HG03066 (cell line): ENCODE measurements at regions not wholly inside any gene's neighbourhood (a gene's known extent, or its start where the extent isn't known, plus 50 kb on each side); places are given as distances from the start of the nearest gene placed in this dataset.
A peak's percentile ranks its signal among the peaks of the same experiment; 100 is the strongest.
"Not testable (repeated sequence)": the region's sequence is repeated elsewhere in the genome, so short reads cannot be mapped to it uniquely, and the experiment has no call there.

ENCODE experiments used
- ATAC-seq: cut with Tn5 transposase; IDR thresholded peaks from one replicate; pipeline ENCODE4 v1.9.1; 2021; ENCODE audit warnings: low read depth; ENCODE audit not compliant: unreplicated experiment

DNA sequence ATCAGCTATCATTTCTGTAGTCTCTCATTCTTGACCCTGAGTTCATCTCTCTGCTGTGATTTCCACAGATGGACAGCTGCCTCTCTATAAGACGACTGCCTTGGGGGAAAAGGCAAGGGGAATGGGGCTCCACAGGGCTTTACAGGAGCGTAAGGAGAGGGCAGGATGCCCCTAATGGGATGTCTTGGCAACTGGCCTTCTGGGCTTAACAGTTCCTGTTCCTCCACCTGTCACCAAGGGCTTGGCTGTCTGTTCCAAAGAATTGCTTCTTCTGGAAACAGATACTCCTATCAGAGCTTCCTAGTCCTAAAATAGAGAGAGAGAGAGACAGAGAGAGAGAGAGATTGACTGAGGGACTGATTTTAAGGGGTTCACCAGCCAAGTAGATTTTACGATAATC is 181.9 kb downstream of the TMEM200A start:
- ATAC-seq: no peak

DNA sequence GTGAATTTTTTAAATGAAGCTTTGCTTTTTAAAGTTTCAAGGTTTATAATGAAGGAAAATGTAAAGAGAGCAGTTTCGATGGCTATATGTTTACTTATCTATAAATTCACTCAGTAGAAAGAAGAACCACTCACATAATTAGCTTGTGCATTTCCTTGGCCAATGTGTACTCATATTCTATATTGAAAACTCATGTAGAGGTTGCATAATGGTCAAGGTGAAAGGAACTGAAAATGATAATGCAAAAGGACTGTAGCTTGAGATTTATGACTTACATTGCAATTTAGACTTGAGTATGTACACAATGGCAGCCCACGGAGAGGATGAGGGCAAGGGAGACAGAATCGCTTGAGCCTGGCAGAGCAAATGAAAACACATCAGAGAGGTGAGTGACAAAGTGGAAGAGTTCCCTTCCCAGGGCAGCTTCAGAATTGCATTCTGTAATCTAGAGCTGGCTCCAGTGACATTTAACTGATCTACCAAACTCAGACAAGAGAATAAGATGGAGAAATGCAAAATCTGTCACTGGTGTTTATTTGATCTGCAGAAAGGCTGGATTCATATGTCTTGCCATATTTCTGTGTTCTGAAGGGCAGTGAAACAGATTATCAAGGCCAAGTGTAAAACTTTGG is 191.8 kb downstream of the TMEM200A start:
- ATAC-seq: no peak

DNA sequence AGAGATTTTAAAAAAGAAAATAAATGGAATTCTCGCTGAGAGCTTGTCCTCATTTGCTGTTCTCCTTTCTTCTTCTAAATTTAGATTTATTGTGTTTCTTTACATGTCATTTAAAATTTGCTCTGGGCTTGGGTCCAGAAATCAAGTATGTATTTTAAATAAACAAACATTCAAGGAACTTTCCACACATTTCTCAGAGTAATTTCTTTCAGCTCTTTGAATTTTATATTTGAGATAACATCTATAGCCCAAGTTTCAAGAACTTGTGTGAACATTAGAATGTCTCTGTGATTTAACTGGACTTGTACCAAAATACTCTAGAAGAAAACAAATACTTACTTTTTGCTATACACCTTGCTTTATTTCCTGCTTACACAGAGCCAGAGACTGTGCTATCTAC is 192.3 kb downstream of the TMEM200A start:
- no peak for ATAC-seq

DNA sequence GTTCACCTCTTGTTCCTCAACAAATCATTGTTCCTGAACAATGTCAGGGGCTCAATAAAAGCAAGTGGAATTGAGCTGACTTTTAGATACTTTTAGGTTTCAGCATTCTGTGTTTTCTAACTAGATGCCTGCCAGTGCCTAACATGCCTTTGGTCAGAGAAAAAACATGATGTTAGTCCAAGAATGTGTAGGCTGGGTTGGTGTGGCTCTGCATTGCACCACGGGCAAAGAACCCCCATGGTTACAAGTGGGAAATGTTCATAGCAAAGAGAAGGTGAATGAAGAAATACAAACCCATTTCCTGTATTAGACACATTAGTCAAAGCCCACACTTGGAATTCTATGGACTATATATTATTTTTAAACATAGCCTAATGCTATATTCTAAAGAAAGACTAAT is 193.3 kb downstream of the TMEM200A start:
- ATAC-seq: no peak

DNA sequence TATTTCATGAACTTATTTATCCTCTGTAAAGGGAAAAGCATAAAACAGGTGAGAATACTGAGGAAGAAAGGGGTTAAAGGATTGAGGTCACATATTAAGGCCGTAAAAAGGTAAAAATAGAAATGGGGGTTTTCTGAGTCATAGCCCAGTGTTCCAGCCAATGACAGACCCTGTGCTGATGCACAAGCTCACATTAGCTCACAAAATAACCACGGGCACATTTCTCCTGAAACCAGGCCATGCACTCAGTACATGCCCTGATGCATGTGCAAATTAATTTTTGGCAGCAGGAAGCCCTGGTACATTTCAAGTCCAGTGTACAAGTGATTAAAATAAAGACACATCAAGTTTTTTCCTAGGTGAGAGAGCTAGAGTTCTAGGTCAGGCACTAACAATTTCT is 194.4 kb downstream of the TMEM200A start:
- ATAC-seq: no peak

DNA sequence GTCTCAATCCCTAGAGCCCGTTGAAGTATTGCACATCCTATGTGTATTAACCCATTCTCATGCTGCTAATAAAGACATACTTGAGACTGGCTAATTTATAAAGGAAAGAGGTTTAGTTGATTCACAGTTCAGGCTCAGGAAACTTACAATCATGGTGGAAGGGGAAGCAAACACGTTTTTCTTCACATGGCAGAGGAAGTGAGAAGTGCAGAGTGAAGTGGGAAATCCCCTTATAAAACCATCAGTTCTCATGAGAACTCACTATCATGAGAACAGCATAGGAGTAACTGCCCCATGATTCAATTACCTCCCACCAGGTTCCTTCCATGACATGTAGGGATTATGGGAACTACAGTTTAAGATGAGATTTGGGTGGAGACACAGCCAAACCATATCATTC is 195.3 kb downstream of the TMEM200A start:
- ATAC-seq: not testable (repeated sequence)

DNA sequence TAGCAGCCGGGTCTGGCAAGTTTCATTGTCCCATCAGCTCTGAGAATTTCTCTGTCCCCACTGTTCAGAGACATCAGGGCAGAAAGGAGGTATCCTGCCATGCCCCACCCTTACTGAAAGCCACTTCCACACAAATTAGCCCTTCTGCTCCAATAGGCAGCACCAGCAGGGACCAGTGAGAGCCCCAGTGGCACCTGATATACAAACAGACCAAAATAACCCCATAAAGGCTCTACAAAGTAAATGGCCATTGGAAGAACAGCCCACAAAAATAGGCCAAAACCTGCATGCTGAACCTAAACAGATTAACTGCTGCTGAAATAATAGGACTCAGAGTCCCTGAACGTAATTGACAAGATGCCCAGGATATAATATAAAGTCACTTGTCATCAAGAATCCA is 199.9 kb downstream of the TMEM200A start:
- ATAC-seq: no peak

DNA sequence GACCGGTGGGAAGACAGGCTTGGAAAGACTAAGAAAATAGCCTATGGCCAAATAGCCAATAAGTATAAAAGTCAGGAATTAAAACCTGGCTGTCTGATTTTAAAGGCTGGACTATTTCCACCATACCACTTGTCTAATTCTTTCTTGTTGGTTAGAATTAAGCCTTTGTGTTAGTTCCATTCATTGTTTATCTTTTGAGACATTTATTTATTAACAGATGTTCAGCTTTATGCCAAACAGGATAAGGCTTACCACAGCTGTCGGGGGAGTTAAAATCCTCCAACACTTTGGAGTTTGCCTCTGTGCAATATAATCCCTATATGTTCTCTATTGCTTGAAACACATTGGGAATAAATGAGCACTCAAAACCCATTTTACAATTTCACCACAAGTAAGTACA is 208.3 kb downstream of the TMEM200A start:
- no peak for ATAC-seq

DNA sequence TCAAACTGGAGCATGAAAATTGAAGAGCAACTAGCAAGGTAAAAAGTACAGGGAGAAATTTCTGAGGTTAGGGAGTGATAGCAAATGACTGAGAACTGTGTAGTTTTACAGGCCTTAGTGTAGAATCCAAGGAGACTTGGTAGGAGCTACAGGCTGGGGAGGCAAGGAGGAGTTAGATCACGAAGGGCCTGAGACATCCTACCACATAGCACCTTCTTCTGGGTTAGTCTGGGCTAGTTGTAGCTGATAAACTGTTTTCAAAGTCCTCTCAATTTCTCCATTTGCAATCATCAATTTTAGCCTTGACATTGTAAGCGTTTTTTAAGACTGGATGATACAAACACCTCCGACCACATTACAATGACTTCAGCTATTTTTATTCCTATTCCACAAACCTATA is 209.7 kb downstream of the TMEM200A start:
- ATAC-seq: no peak

DNA sequence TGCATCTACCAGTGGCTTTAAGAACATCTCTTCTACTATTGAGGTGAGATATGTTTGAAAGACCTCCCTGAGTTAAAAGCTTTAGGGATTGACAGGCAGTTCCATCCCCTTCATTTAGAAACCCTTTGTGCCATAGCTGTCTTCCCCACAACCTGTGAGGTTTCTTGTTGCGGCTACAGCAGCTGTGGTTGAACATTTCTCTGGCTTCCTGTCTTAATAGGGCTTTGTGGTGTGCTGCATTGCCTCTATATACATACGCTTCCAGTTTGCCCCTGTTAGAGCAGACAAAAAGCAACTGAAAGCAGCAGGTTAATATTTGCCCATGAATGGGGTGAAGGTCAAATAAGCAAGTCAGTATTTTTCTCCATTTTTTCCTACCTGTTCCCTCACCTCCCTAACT is 210.2 kb downstream of the TMEM200A start:
- ATAC-seq: peak; percentile 99

DNA sequence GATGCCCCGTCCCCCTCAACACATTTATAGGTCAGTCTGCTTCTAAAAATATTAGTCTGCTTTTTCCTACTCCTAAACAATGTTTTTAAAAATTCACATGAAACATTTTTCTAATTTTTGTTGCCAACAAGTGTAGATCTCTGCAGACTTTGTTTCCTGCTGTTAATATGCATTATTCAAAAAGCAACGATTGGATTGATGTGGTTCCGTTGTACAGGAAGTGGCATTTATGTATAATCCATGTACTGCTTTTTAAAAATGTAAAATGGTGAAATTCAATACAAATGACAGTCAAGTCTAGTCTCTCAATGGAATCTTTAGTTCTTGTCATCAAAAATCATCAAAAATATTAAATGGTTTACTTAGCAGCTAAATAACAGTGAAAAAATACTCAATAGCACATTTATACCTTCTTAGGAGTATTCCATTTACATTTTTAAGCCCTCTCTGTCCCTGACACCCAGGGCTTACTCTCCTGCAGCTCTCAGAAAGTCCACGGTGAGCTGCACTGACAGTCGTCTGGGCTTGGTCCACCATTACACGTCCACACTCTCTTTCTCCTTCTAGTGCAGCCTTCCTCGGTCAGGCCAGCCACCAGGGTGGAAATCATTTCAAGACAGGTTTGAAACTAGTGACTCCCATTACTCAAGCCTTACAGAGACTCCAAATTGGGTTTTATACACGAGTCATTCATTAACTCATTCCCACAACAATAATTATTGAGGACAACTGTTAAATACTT is 211.5 kb downstream of the TMEM200A start:
- no peak for ATAC-seq

DNA sequence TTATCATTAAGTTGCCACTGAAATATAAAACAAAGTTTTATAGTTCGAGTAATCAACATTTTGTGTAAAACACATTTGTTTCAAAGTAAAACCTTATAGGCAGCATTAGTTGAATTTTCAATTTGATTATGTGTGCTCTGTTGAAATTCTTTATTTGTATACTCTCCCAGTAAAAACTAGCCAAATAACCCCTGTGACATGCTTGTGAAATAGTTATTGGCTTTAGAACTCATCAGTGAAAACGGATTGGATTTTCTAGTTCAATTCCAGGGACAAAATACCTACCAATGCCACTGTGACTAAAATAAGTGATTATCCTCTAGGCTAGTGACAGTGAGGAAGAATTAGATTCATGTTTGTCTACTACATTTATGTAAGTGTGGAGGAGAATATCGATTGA is 212.9 kb downstream of the TMEM200A start:
- ATAC-seq: no peak

DNA sequence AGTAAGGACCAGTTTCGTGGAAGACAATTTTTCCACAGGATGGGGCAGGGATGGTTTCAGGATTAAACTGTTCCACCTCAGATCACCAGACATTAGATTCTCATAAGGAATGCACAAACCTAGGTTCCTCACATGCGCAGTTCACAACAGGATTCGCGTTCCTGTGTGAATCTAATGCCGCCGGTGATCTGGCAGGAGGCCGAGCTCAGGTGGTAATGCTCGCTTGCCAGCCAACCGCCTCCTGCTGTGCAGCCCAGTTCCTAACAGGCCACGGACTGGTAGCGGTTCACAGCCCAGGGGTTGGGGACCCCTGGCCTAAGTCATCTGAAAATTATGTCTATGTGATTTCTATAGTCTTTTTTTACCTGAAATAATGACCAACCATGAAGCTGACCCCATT is 217.5 kb downstream of the TMEM200A start:
- no peak for ATAC-seq

DNA sequence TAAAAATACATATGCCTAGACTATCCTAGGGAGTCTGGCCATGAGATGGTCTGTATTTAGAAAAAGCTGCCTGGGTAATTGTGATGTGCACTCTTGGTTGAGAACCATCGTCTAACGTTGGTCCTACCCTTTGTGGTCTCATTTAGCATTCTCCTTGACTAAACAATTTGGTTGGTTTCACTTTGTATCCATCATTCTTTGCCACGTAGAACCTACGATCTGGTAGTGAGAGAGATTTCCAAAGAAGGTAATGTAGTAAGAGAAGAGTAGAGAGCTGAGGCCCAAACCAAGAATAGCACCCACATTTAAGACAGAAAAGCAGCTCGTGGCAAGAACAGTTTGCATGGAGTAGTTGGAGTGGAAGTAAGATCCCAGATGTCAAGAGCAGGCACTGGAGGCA is 219.8 kb downstream of the TMEM200A start:
- ATAC-seq: no peak

DNA sequence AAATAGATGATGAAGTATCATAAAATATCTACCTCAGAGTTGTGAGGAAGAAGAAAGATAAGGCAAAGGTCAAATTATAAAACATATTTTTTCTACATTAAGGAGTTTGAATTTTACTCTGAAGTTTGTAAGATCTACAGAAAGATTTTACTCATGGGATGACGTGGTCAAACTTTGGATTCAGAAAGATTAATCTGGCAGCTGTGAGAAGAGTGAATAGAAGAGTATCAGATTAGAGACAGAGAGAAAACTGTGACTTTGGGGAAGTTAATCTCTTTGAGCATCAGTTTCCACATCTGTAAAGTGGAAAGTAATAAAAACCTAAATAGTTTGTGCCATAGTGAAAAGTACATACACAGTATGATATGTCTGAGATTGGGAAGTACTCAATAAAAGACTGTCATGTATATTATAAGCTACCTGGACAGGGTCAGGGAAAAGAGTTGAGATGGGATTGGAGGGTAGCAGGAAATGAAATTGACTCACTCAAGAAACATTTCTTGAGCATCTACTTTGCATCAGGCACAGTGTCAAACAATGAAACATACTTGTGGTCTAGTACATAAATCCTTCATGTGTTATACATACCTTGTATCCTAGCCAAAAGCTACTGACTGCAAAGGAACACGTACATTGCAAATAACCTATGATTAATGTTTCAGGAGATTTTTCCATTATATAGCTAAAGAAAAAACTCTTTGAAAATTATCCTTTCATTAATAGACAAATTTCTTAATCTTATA is 222.1 kb downstream of the TMEM200A start:
- ATAC-seq: no peak

DNA sequence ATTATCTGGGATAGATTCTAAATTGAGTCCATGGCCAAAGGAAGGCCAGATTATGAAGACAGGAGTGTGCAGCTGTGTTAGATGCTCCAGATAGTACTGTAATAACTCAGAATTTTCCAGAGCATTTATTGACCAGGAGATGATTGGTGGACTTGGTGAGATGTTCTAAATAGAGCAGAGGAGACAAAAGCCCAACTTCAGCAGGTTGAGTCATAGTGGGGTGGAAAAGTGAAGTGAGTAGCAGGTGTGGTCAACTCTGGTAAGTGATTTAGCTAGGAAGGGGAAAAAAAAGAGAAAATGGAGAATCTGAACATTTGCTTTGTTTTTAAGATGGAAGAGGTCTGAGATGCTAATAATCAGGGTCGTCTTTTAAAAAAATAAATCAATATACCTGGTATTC is 227.4 kb downstream of the TMEM200A start:
- no peak for ATAC-seq

DNA sequence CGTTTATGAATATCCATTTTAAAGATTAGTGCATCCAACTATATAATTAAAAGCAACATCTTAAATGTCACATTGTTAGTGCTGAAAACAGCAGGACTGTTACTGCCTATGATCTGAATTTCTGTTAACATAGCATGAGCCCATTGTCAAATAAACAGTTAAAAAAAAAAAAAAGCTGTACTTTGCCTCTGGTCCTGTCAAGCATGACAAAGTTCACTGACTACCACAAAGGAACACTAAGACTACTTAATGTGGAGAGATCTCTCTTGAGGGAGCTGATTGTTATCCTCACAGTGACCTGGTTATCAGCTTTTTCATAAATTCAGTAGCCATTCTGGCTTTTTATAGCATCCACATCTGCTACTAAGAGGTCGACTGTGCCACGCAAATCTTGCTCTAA is 228.1 kb downstream of the TMEM200A start:
- no peak for ATAC-seq

DNA sequence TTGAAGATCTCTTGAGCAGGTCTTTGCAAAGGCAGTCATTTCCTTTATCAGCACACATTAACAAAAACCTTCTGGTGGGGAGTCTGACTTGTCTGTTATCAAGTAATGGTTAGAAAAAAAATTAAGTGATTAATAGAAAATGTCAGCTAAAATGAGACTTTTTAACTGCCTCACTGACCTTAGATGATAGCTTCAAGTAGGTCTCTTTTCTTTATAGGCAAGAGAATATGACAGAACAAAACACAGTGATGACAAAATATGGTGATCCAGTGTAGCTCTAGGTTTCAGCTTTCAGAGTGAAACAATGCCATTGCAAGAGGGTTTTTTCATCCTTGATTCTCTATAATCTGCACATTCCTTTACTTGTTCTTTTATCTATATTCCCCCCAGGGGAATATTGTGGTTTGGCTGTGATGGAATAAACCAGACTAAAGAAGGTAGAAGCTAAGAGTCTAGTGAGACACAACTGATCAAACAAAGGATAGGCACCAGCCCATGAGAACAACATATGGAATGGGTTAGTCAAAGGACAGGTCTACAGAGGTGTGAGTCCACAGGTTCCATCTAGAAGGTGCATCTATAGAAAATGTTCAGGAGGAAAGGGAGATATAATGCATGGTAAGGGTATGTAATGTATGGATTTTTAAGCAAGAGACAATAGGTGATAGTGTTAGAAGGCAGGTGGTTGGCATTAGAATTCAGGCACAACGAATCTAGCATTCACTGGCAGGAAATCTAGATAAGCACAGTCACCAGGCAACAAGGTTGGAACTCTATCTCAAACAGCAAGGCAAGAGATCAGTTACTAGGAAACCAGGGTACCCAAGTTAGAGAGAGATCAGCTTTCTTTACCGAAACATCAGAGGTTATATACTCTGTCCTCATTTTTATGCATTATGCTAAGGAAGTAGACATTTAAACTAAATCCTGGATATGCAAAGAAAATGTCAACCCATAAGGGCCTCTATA is 228.9 kb upstream of the SMLR1 start:
- ATAC-seq: no peak

DNA sequence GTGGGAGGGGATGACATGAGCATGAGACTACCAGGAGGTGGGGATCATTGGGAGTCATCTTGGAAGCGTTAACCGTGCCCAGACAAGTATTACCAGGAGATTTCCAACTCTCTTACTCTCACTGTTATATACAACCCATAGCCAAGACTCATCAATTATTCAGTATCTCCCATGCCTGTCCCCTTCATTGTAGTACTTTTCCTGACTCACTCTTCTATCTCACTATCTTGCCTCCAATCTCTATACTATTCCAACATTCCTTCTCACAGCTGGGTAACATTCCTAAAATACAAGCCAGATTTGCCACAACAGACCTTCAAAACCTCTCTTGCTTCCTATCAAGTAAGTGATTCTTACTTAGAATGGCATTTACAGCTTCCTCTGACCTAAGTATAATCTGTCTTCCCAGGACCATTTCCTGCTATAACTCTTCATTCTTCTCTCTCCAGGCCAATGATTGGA is 226.3 kb upstream of the SMLR1 start:
- no peak for ATAC-seq

DNA sequence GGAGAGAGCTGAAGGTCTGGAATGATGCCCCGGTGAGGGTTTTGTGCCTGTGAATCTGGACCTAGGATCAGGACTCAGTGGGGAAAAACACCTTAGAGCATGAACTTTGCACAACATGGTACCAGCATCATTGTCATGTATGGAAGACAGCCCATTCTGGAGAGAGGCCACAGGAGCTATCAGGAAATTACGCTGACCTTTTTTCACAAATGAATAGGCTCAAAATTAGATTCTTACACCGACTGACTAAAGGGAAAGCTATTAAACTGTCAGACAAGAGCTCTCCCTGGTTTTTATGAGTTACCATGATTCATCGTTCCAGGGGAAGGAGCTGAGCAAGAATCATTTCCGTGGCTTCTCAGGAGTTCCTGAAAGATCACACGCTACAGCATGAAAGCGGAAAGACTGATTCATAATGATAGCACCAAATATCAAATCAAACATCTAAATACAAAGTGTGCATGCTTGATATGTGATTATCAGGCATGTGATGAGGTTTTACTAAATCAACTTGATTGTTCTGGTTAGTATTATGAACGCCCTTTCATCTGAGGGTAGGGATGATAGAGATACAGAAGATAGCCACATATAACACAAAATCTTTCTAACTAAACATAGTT is 224.9 kb upstream of the SMLR1 start:
- ATAC-seq: no peak
